Ovary (tissue), 7 donors: ENCODE measurements at regions not wholly inside any gene's neighbourhood (a gene's known extent, or its start where the extent isn't known, plus 50 kb on each side); places are given as distances from the start of the nearest gene placed in this dataset.

ENCODE experiments used
- DNase-seq, 5 donors: peaks; one replicate each; pipeline ENCODE4 v3.0.0-alpha.2; 2019 to 2020
- H3K27ac ChIP-seq, 2 donors: fragments of 200-600 bp; one replicate each; pipeline versions ENCODE4 v1.5.1 to v1.8.0; 2019 to 2022
- H3K27me3 ChIP-seq: fragments of 200-600 bp; one replicate; pipeline ENCODE4 v1.8.0; 2022
- H3K36me3 ChIP-seq: fragments of 200-600 bp; sonication (generic); one replicate; pipeline ENCODE4 v1.5.1; 2019
- H3K4me1 ChIP-seq: one replicate; pipeline ENCODE4 v1.8.1; 2013; ENCODE audit warnings: mild to moderate bottlenecking, moderate library complexity; ENCODE audit not compliant: insufficient read depth
- H3K4me3 ChIP-seq: fragments of 200-600 bp; sonication (generic); one replicate; pipeline ENCODE4 v1.5.1; 2017
- H3K9me3 ChIP-seq, 2 donors: fragments of 200-600 bp in 1 of 2; sonication (generic) in 1 of 2; one replicate each; pipeline versions ENCODE4 v1.5.1 to v1.8.1; 2013 to 2019; ENCODE audit warnings: mild to moderate bottlenecking in 1 of 2, moderate library complexity in 1 of 2
- CTCF ChIP-seq, 3 donors: fragments of 450-650 bp in 2 of 3; fragments of 200-600 bp in 1 of 3; IDR thresholded peaks; one replicate each; pipeline versions ENCODE4 v1.5.1 to v1.8.0; 2016 to 2022; ENCODE audit warnings: antibody characterized with exemption in 3 of 3, mild to moderate bottlenecking in 1 of 3
- EP300 ChIP-seq: sonication (generic); formaldehyde crosslinking; IDR thresholded peaks from one replicate; pipeline ENCODE4 v1.6.1; 2017; ENCODE audit warnings: antibody characterized with exemption
- POLR2A ChIP-seq: fragments of 450-650 bp; IDR thresholded peaks from one replicate; pipeline ENCODE4 v1.6.1; 2017; ENCODE audit warnings: antibody characterized with exemption, mild to moderate bottlenecking, moderate library complexity
- WGBS, 3 donors: extraction: QIAGEN DNeasy Blood & Tissue Kit in 1 of 3; methylation state at CpG; one replicate each; pipeline versions ENCODE4 v1.1.5 to v1.1.7; 2013 to 2017; 5-methylcytosine and 5-hydroxymethylcytosine counted together
- intact Hi-C, 4 donors: fragments of 100-400 bp; cut with DNase I; formaldehyde crosslinking; loops; one replicate each; pipeline versions ENCODE4 v1.11.0 to v1.15.1; 2022 to 2023
- donor health status: DM: no; HTN: no; CAD: no; lungs with moderate emphysema.
- donor health status: DM: no; HTN: no; CAD: no.
- donor health status: Bipolar disorder and iron deficiency.
- donor health status: DM: no; HTN: no; CAD: no.
- donor health status: DM: yes; HTN: yes; CAD: no.

GRCh38 chr12:46439793-46440511 lies 67.4 kb upstream of the SLC38A2 start:
- intact Hi-C loops, result no loop called here
- peaks cover 1% of the 10 kb centered on the region for H3K4me1 ChIP-seq
- H3K9me3 ChIP-seq, result no peaks in the 10 kb centered on the region
- no peak overlapping the region for H3K27ac ChIP-seq
- H3K36me3 ChIP-seq, result no peaks in the 10 kb centered on the region
- no peaks in the 10 kb centered on the region for H3K27me3 ChIP-seq
- WGBS, 3 donors, result 92 to 94% (median 94%) methylated on average over 5 of the region's 5 CpGs
- no peak for DNase-seq
- H3K4me3 ChIP-seq, result no peak overlapping the region
- TF ChIP-seq POLR2A, result no peak
- no peak for TF ChIP-seq CTCF (IDR thresholded peaks at IDR 0.05)
- no peak for TF ChIP-seq EP300

- WGBS, 3 donors, result 87 to 94% (median 91%) methylated on average over 7 of the region's 7 CpGs
- H3K27me3 ChIP-seq, result no peaks in the 10 kb centered on the region
- no peak overlapping the region for H3K27ac ChIP-seq
- H3K4me3 ChIP-seq, result no peak overlapping the region
- intact Hi-C loops, result no loop called here
- DNase-seq, result no peak
- no peaks in the 10 kb centered on the region for H3K36me3 ChIP-seq
- H3K9me3 ChIP-seq, result no peaks in the 10 kb centered on the region
- peaks cover 1% of the 10 kb centered on the region for H3K4me1 ChIP-seq
- no peak for TF ChIP-seq EP300
These were observed 66.2 kb upstream of the SLC38A2 start for GRCh38 chr12:46438719-46439319.

GRCh38 chr12:46438256-46438655 lies 65.7 kb upstream of the SLC38A2 start:
- no peak overlapping the region for H3K4me3 ChIP-seq
- DNase-seq, result no peak
- intact Hi-C loops, result no loop called here
- no peak overlapping the region for H3K27ac ChIP-seq
- WGBS, 3 donors, result 84 to 87% (median 87%) methylated on average over 4 of the region's 4 CpGs
- no peaks in the 10 kb centered on the region for H3K9me3 ChIP-seq
- TF ChIP-seq EP300 (no peak), POLR2A (no peak), CTCF (IDR thresholded peaks at IDR 0.05) (no peak)
- H3K4me1 ChIP-seq, result peaks cover 1% of the 10 kb centered on the region
- H3K36me3 ChIP-seq, result no peaks in the 10 kb centered on the region
- H3K27me3 ChIP-seq, result no peaks in the 10 kb centered on the region

- Histone ChIP-seq H3K36me3 (no peaks in the 10 kb centered on the region), H3K9me3 (no peaks in the 10 kb centered on the region), H3K27ac (no peak overlapping the region), H3K4me3 (no peak overlapping the region), H3K4me1 (peaks cover 1% of the 10 kb centered on the region), H3K27me3 (no peaks in the 10 kb centered on the region)
- no peak for TF ChIP-seq EP300
- no peak for TF ChIP-seq POLR2A
- TF ChIP-seq CTCF (IDR thresholded peaks at IDR 0.05), result no peak
- WGBS, 3 donors, result 91 to 95% (median 93%) methylated on average over 2 of the region's 2 CpGs
- intact Hi-C loops, result no loop called here
- DNase-seq, result no peak
These were observed 64.9 kb upstream of the SLC38A2 start for GRCh38 chr12:46437469-46437868.

GRCh38 chr12:46436747-46437146 lies 64.2 kb upstream of the SLC38A2 start:
- no peaks in the 10 kb centered on the region for H3K27me3 ChIP-seq

More at GRCh38 chr12:46436747-46437146, 64.2 kb upstream of the SLC38A2 start:
- TF ChIP-seq CTCF (IDR thresholded peaks at IDR 0.05) (no peak), POLR2A (no peak), EP300 (no peak)
- Histone ChIP-seq H3K36me3 (no peaks in the 10 kb centered on the region), H3K9me3 (no peaks in the 10 kb centered on the region), H3K27ac (no peak overlapping the region), H3K4me1 (peaks cover 1% of the 10 kb centered on the region), H3K4me3 (no peak overlapping the region)
- intact Hi-C loops, result no loop called here
- WGBS, 3 donors, result 40 to 51% (median 44%) methylated on average over 3 of the region's 3 CpGs
- DNase-seq, result no peak
